HG02623 (cell line): ENCODE measurements at regions not wholly inside any gene's neighbourhood (a gene's known extent, or its start where the extent isn't known, plus 50 kb on each side); places are given as distances from the start of the nearest gene placed in this dataset.

Experiments
- ATAC-seq: cut with Tn5 transposase; IDR thresholded peaks from one replicate; pipeline ENCODE4 v1.9.1; 2021; ENCODE audit warnings: moderate library complexity; ENCODE audit not compliant: unreplicated experiment

DNA sequence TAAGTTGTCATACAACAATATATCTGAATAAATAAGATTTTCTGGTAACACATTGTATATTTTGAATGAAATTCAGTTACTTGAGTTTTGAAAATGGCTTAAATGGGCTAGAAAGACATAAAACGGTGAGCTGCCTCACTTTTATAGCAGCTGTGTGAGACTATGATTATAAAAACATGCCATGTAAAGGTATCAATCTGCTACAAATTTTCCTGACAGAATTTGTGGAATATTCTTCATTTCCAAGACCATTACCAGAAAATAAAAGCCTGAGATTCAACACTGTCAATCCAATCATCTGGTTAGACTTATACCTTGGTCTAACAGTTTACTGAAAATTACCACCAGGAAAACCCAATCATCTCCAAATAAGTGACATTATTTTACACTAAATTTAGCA lies 181.1 kb downstream of the SPCS3 start:
- ATAC-seq: no peak

DNA sequence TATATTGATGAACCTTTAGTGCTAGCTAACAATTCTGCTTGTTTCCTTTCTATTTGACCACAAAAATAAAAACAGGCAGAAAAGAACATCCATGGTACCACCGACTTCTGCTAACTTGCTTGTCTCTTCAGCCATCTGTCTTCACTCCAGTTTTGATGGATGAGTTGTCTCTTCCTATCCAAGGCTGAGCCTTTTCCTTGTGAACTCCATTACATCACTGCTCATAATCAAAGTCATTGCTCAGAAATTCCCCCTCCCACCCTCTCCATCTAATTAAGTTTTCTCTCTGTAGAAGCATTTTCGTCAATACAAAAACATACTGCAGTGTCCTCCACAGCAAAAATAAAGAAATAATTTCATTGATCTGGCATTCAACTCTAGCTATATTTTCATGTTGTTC lies 184.4 kb downstream of the SPCS3 start:
- no peak for ATAC-seq

- ATAC-seq: no peak
Measured at GRCh38 chr4:176507845-176508533, 188.2 kb downstream of the SPCS3 start.

GRCh38 chr4:176508780-176509331 lies 189.1 kb downstream of the SPCS3 start:
- ATAC-seq: no peak

DNA sequence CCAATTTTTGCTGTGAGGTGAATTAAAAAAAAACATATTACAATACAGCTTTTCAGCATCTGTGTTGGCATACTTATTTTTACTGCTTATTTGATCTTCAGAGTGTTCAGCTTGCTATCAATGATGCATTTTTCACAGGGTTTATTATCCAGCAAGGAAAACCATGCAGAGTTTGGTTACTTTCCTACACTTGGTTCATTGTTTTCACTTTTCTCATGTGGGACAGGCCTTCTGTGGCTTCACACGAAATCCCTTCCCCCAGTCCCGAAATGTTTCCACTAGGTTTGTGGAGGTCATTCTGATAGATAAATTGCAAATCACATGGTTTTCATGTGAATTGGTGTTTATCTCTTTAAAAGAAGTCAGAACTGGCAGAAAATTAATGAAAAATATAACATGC lies 205.8 kb downstream of the SPCS3 start:
- ATAC-seq: no peak

GRCh38 chr4:176526704-176527103 lies 206.9 kb downstream of the SPCS3 start:
- no peak for ATAC-seq

GRCh38 chr4:176529574-176529973 lies 209.8 kb downstream of the SPCS3 start:
- no peak for ATAC-seq

GRCh38 chr4:176533159-176533558 lies 213.4 kb downstream of the SPCS3 start:
- ATAC-seq: no peak

GRCh38 chr4:176534566-176534965 lies 214.8 kb downstream of the SPCS3 start:
- no peak for ATAC-seq

GRCh38 chr4:176538217-176538925 lies 218.6 kb downstream of the SPCS3 start:
- no peak for ATAC-seq

DNA sequence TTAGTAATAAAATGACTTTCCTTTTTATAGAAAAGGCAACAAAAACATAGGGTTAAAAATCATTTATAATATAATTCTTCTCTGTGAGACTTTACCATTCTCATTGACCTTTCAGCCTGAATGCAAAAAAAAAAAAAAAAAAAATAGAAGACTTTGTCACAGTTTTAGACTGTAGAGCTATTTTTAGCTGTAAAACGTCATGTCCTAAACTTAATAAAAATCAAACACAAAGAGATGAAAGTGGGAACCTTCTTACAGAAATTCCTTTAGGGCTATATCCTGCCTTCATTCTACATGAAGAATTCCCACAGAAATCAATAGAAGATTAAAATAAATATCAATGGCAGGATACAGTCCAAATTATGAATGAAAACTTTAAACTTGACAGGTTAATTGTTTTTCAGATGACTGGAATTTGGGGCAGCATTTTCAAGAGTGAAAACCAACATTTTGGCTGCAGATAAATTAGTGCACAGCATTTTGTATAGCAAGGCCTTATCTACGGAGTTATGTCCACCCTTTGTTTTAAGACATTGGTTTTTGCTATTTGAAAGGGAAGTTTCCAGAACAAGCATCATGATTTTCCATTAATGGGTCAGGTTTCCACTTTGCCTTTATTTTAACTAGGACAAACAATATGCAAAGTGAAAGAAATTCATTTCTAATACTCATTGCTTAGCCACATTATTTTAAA lies 219.5 kb downstream of the SPCS3 start:
- ATAC-seq: no peak

- no peak for ATAC-seq
Measured at GRCh38 chr4:176539785-176540175, 220.0 kb downstream of the SPCS3 start.

DNA sequence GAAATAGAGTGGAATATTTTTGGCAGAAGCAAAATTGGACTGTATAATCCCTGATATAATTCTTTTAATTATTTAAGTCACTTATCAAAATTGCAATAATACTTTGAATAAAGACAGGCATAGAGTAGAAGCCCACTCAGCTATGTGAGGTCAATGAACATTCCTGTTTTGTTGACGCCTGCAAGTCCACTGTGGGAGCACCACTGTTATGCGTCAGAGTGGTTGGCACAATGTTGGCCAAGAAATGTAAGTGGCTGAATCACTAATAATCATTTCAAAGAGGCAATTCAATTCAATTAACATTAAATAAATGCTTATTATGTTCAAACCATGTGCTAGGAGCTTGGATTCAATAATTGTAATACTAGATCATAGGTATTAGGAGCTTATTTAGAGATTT lies 221.0 kb downstream of the SPCS3 start:
- ATAC-seq: no peak

DNA sequence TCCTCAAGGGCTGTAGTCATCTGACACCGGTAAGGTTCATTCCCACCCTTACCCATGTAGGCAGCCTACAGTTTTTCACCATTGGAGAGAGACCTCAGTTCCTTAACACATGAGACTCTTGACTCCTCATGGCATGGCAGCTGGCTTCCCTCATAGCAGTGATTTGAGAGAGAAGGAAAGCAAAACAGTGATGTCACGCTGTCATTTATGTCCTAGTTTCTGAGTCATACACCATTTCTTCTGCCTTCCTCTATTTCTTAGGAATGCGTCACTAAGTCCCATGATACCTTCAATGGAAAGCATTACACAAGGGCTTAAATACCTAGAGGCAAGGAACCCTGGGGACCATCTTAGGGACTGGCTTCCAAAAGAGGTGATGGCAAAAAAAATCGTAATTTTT lies 226.1 kb downstream of the SPCS3 start:
- no peak for ATAC-seq

DNA sequence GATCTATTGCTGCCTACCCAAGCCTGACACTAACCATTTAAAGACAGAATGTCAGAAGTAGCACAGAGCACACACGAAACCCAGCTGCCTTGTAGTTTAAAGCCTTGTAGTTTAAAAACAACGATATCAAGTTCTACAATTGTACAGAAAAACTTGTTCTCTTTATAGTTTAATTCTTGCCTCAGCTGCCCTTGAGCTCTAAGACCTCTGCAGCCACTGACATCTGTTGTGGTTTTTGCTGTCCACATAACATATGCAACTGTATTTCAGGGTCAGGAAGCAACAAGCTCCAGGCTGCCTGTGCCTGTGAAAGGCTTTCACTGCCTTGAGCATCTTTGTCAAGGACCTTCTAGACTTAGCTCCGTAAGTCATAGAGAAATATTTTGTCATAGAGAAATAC lies 227.2 kb downstream of the SPCS3 start:
- ATAC-seq: no peak

GRCh38 chr4:176548571-176548970 lies 228.8 kb downstream of the SPCS3 start:
- no peak for ATAC-seq

DNA sequence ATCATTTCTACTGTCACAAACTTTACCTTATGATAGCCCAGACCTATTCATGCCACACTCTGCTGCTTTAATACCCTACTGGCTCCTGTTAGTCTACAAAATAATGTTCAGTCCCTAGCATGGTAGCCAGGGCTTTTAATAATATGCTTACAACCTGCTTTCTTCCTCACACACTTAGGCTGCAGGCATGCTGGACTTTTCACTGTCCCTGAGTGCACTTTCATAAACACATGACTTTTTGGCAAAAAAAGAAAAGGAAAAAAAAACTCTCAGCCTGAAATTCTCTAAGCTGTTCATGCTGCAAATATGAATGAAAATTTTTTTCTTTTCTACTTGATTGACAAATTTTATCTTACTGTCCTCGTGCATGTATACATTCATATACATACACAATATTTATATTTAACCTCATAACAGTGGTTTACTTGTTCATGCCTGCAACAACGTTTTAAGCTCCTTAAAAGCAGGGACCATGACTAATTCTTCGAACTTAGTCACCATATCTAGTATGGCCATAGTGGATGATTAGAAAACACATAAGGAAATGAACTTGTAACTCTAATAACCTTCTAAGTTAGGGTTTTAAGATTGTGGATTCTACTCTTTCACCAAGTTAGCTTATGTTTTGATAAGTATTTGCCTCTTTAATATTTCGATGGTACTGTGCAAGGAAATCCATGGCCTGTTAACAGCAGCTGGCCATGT lies 229.5 kb downstream of the SPCS3 start:
- ATAC-seq: no peak

GRCh38 chr4:176558661-176559060 lies 234.1 kb downstream of the VEGFC start:
- no peak for ATAC-seq

DNA sequence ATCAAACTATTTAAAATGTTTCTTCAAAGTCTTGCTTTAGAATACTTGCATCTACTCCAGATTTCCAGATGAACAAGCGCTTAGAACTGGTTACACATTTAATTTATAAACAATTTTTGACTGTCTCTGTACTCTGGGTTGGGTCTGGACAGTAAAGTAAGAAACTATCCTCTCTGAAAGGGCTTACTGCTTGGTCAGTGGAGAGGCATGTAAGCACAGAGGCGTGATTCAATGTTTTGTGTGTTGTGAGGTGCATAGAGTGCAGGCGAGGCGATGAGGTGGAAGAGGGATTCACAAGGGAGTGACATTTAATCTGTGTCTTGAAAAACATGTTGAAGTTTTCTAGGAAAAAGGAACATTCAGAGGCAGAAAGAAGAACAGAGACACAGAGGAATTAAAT lies 231.4 kb downstream of the VEGFC start:
- ATAC-seq: no peak

- no peak for ATAC-seq
Measured at GRCh38 chr4:176563591-176563990, 229.1 kb downstream of the VEGFC start.

DNA sequence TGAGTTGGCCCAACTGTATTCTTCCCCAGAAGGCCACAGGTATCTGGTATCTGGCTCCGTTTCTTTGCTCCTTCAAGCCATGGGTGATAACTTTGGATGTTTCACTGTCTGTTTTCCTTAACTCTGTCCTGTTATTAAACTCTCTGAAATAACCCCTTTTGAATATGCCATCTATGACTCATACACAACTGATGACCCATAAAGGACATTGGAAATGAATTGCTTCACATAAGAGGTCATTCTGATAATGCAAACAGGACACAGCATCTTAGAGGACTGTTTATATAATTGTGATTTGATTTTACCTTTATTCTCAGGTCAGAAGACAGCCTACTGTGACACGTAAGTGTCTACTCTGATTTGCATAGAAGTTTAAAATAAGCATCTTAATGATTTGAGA lies 227.7 kb downstream of the VEGFC start:
- ATAC-seq: no peak
